ENCODE measurements at regions not wholly inside any gene's neighbourhood (a gene's known extent, or its start where the extent isn't known, plus 50 kb on each side); places are given as distances from the start of the nearest gene placed in this dataset.

GRCh38 chr14:71202881-71203280 lies 295.6 kb downstream of the PCNX1 start:
- no peak for DNase-seq (ENCODE audit: low read depth in 2 of 2)

DNA sequence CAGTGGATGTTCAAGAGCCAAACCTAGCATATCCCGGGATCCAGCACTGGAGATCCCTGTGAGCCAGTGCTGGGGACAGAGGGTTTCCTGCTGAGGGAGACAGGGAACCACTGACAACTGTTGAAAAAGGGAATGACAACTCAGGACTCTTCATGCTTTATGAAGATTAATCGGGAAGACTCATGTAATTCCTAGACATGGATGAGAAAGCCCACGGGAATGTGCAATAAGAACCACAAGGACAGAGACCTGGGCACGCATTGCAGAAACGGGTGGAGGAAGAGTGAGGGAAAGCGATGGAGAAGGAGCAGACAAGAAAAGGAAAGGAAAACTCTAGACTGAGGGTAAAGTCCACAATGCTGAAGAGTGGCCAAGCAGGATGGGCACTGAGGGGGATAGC lies 296.0 kb downstream of the PCNX1 start:
- DNase-seq (ENCODE audit: low read depth in 2 of 2): no peak

DNA sequence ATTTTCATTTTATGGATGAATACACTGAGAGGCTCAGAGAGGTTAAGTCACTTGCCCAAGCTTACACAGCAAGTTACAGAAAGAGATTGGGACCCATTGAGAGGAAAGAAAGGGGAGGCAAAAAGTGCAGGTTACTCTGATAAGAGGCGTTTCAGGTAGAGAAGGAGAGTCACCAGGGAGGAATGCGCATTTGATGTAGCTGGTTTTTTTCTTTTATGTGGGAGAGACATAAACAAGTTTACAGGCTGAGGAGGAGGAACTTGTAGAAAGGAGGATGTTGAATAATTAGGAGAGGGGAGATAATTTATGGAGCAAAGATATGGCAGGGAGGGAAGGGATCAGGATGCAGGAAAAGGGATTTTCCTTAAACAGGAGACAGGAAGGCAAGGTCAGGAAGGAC lies 297.0 kb downstream of the PCNX1 start:
- DNase-seq (ENCODE audit: low read depth in 2 of 2): no peak

DNA sequence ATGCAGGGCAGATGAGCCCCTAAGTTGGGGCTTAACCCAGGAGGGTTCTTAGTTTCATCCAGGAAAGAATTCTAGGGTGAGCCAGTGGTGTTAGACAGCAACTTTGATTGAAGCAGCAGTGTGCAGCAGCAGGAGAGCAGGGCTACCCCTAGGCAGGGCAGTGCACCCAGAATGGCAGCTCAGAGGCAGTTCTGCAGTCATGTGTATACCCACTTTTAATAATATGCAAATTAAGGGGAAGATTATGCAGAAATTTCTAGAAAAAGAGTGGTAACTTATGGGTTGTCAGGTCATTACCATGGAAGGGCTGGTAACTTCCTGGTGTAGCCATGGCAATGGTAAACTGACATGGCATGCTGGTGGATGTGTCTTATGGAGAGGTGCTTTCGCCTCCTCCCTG lies 297.5 kb downstream of the PCNX1 start:
- no peak for DNase-seq (ENCODE audit: low read depth in 2 of 2)

- no peak for DNase-seq (ENCODE audit: low read depth in 2 of 2)
Measured at GRCh38 chr14:71206123-71206522, 298.9 kb downstream of the PCNX1 start.

DNA sequence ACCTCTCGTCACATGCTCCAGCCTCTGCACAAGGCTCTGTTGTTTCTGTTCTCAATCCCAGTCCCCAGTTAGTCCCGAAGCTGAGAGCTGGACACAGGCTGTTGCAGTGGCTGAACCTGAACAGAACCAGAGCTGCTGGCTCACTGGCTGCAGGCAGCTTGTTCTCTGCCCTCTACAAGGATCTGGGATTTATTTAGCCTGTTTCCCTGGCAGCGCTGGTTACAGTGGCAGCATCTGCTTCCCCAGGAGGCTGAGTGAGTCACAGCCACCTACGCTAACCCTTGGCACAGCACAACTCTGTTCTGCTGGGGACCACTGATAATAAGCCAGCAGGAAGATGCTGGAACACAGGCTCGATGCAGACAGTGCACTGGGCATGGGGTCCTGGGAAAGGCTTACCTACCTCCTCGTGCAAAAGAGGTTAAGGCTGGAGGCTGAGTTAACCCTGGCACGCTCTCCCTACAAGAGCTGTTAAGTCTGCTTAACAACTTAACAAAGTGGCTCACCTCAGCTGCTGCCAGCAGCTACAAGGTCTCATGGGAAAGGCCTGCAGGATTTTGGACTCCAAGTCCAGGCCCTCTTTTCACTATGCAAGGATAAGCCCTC lies 299.6 kb downstream of the PCNX1 start:
- no peak for DNase-seq (ENCODE audit: low read depth in 2 of 2)

- no peak for DNase-seq (ENCODE audit: low read depth in 2 of 2)
Measured at GRCh38 chr14:71208702-71209357, 301.6 kb downstream of the PCNX1 start.

DNA sequence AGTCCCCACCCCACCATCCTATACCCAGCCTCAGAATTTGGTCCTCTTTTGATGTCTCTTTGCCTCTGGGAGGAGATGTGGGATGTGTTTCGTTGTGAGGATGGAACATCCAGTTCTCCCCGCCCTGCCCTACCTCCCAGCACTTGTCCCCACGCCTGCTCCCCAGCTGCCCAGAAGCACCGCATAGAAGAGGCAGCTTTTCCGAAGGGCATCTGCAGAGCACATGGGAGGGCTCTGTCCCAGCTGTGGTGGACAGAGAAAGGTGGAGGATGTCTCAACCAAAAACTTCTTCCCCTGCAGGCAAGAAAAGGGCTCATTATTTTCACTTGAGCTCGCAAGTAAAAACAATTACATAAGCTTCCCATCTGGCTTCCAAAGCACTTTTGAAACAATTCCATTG lies 302.6 kb downstream of the PCNX1 start:
- no peak for DNase-seq (ENCODE audit: low read depth in 2 of 2)

- no peak for DNase-seq (ENCODE audit: low read depth in 2 of 2)
Measured at GRCh38 chr14:71212093-71212492, 304.8 kb downstream of the PCNX1 start.

DNA sequence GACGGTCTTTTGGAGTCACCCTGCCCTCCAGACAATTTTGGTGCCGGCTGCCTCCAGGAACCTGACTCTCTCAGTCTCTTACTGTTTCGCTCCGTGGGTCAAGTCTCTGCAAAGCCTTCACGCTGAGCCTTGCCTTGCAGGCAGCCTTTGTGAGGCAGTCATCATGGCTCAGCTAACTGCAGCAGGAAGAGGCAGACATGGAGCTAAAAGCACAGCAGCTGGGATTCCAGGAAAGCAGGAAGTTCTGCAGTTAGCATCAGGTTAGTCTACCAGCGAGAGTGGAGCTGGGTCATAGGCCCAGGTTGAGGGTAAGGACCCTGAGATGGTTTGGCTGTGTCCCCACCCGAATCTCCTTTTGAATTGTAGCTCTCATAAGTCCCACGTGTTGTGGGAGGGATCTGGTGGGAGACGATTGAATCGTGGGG lies 305.4 kb downstream of the PCNX1 start:
- no peak for DNase-seq (ENCODE audit: low read depth in 2 of 2)

DNA sequence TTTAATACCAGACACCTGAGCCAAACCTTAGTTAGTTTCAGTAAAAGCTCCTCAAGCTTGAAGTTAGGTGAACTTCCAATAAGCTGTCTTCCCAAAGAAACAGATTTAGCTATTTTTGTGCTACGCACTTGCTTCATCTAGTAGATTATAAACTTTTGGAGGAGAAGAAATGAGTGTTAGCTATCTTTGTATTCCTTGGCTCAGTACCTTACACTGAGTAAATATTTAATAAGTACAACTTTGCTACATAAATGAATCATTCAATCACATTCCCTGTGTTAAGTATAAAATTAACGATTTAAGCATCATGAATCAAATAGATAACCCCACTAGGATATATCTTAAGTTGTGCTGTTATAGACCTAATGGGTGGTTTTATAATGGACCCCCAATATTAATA lies 307.0 kb downstream of the PCNX1 start:
- no peak for DNase-seq (ENCODE audit: low read depth in 2 of 2)

DNA sequence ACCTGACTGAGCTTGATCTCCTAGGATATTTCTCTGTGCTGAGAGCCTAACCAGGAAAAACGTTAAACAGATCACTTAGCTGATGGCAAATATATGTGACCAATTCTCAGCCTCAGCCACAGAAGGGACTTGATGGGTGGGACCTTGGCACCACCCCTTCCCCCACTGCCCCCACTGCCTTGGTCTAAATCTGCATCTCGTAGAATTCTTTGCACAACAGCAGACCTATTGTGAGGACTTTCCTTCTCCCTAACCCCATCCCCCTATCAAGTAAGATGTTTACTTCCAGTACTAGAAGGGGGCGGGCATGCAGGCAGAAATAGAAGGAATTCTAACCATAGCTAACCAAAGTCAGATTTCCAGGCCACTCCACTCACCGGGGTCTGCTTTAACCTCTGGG lies 313.2 kb downstream of the PCNX1 start:
- DNase-seq (ENCODE audit: low read depth in 2 of 2): no peak

DNA sequence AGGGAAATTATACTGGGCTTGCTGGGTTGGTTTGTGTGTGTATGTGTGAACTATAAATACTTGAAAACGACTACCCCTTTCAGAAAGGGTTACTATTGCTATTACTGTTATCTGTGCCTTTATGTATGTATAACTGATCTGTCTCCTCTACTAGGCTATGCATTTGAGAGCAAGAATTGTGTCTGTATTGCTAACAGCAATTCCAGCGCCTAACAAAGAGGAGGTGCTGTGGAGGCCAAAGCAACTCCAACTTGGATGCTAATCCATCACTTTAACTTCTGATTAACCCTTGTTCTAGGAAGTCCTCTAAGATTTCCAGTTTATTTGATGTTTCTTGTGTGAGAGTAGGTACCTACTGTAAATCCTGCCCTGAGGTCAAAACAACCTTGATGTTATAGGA lies 313.9 kb downstream of the PCNX1 start:
- no peak for DNase-seq (ENCODE audit: low read depth in 2 of 2)

DNA sequence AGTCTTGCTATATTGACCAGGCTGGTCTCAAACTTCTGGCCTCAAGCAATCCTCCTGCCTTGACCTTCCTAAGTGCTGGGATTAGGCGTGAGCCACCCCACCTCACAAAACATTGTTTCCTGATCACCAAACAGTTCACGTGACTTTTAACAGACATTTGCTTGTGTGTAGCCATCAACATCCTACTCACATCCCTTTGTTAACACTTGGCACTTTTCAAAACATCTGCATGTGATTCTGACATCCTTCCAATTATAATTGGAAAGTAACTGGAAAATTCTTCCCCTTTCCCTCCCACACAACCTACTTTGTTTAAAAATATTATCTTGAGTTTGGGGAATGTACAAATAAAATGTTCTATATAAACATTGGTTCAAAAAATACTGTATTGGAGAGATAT lies 317.9 kb downstream of the PCNX1 start:
- no peak for DNase-seq (ENCODE audit: low read depth in 2 of 2)

- no peak for DNase-seq (ENCODE audit: low read depth in 2 of 2)
Measured at GRCh38 chr14:71228711-71229110, 321.5 kb downstream of the PCNX1 start.

- no peak for DNase-seq (ENCODE audit: low read depth in 2 of 2)
Measured at GRCh38 chr14:71229875-71230274, 322.6 kb downstream of the PCNX1 start.

GRCh38 chr14:71230897-71231296 lies 323.6 kb downstream of the PCNX1 start:
- no peak for DNase-seq (ENCODE audit: low read depth in 2 of 2)

- no peak for DNase-seq (ENCODE audit: low read depth in 2 of 2)
Measured at GRCh38 chr14:71231521-71232393, 324.5 kb downstream of the PCNX1 start.

- DNase-seq (ENCODE audit: low read depth in 2 of 2): no peak
Measured at GRCh38 chr14:71232506-71232905, 325.2 kb downstream of the PCNX1 start.

DNA sequence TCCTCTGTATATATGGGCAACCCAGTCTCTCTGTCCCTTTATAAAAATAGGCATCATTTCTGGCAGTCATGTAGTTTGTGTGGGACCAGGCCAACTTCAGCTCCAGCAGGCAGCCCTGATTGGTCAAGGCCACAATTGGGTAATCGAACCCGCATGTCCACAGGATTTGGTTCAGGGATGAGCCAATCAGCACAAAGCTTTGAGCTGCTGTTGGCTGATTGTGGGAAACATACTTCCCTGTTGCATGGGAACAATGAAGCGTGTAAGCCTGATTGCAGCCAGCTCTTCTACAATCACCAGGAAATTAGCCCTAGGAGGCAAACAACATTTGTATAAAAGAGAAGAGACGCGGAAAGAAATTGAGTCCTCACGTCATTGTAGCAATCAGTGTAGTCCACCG lies 328.6 kb downstream of the PCNX1 start:
- DNase-seq (ENCODE audit: low read depth in 2 of 2): no peak

DNA sequence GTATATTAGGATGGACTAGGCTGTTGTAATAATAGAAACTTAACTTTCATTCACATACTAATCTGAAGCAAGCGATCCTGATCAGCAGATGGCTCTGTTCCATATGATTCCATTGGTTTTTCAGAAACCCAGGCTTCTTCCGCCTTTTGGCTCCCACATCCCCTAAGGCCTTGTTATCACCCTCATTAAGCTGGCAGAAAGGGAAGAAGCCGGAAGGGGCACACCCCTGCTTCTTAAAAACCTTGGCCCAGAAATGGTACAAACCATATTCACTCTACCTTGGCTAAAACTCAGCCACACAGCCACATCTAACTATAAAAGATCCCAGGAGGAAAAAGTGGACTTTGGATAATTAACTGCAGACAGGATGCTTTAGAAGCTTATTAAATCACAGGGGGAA lies 329.2 kb downstream of the PCNX1 start:
- no peak for DNase-seq (ENCODE audit: low read depth in 2 of 2)

DNA sequence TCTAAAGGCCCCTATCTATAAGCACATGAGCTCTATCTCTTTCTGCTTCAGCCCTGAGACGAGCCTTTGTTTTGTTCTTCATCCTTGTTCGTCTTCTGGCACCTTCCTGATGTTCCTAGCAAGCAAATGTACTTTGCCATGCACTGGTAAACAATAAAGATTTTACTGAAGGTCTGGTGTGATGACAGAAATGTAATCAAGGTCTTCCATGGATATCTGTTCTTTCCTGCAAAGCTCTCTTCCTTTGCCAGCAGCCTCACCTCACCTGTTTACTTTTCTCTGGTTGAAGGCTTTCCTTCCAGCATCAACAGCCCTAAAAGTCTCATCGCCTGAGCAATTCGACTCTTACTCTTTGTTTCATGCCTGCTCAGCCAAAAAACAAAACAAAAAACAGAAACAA lies 330.3 kb downstream of the PCNX1 start:
- DNase-seq (ENCODE audit: low read depth in 2 of 2): no peak

GRCh38 chr14:71238835-71239234 lies 331.6 kb downstream of the PCNX1 start:
- no peak for DNase-seq (ENCODE audit: low read depth in 2 of 2)

Data from stimulated activated CD8-positive, alpha-beta memory T cell treated with anti-CD3 and anti-CD28 coated beads, Interleukin-15, amount 100 ng/mL, for 4 hours (primary cell).